Breast epithelium (tissue), 3 donors: ENCODE measurements at regions not wholly inside any gene's neighbourhood (a gene's known extent, or its start where the extent isn't known, plus 50 kb on each side); places are given as distances from the start of the nearest gene placed in this dataset.

Experiments used
- POLR2A ChIP-seq: fragments of 450-650 bp; IDR thresholded peaks from one replicate; pipeline ENCODE4 v1.6.1; 2016; ENCODE audit warnings: antibody characterized with exemption, mild to moderate bottlenecking, moderate library complexity
- POLR2AphosphoS5 ChIP-seq, 3 donors: sonication (generic); formaldehyde crosslinking; IDR thresholded peaks; one replicate each; pipeline ENCODE4 v1.6.1; 2017; ENCODE audit warnings: antibody characterized with exemption in 3 of 3
- TF ChIP-seq, protein P1 (sequence below), 3 donors: fragments of 450-650 bp; IDR thresholded peaks; one replicate each; pipeline ENCODE4 v1.5.1; 2016 to 2017; ENCODE audit warnings: antibody characterized with exemption in 3 of 3, mild to moderate bottlenecking in 3 of 3, moderate library complexity in 3 of 3

DNA sequence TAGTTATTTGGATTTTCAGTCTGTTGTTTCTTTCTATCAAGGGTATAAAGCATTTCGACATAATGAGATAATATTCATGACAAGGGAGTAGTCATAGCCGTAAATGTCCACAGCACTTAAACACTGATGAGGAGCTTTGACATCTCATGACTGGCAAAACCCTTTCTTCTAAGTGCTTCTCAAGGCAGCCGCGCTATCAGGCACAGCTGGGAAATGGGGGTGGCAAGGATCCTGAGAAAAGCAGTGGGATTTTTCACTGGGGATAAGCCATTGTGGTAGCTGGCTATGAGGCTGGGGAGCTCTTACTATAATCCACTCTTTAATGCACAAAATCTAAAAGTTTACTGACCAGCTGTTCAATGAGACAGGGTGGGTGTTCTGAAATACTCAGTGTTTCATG is 493.2 kb upstream of the KLF6 start:
- TF ChIP-seq, protein P1, sequence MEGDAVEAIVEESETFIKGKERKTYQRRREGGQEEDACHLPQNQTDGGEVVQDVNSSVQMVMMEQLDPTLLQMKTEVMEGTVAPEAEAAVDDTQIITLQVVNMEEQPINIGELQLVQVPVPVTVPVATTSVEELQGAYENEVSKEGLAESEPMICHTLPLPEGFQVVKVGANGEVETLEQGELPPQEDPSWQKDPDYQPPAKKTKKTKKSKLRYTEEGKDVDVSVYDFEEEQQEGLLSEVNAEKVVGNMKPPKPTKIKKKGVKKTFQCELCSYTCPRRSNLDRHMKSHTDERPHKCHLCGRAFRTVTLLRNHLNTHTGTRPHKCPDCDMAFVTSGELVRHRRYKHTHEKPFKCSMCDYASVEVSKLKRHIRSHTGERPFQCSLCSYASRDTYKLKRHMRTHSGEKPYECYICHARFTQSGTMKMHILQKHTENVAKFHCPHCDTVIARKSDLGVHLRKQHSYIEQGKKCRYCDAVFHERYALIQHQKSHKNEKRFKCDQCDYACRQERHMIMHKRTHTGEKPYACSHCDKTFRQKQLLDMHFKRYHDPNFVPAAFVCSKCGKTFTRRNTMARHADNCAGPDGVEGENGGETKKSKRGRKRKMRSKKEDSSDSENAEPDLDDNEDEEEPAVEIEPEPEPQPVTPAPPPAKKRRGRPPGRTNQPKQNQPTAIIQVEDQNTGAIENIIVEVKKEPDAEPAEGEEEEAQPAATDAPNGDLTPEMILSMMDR (IDR thresholded peaks at IDR 0.05): no peak
- TF ChIP-seq POLR2AphosphoS5 (IDR thresholded peaks at IDR 0.05) (no peak), POLR2A (no peak)
